HG03103 (cell line): ENCODE measurements at regions not wholly inside any gene's neighbourhood (a gene's known extent, or its start where the extent isn't known, plus 50 kb on each side); places are given as distances from the start of the nearest gene placed in this dataset.

Experiments used
- ATAC-seq: cut with Tn5 transposase; IDR thresholded peaks from one replicate; pipeline ENCODE4 v1.9.1; 2021; ENCODE audit warnings: low read depth; ENCODE audit not compliant: unreplicated experiment

DNA sequence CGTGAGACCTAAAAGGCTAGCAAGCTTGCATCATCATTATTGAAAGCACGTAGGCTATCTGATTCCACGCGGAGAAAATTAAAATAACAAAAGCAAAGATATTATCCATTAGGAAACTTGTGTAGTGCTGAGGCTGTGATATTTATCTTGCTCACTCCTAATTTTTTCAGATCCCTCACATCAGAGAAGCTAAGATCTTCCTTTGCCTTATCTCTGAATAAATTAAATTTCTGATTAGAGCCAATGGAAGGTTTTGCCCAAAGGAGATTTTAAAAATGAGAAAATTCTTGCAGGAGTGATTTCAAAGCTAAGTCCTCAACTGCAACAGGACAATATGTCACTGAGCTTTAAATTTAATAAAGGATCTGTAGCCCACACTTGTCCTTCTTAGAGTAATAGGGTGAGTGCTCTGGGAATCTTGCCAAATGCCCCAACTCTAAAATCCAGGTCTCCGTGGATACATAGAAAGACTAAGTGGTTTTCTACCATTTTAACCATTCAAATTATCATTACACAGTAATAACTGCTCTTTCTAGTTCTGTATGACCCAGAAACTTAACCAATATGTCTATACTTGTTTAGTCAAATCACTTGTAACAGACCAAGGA lies 295.0 kb downstream of the CAAP1 start:
- no peak for ATAC-seq

DNA sequence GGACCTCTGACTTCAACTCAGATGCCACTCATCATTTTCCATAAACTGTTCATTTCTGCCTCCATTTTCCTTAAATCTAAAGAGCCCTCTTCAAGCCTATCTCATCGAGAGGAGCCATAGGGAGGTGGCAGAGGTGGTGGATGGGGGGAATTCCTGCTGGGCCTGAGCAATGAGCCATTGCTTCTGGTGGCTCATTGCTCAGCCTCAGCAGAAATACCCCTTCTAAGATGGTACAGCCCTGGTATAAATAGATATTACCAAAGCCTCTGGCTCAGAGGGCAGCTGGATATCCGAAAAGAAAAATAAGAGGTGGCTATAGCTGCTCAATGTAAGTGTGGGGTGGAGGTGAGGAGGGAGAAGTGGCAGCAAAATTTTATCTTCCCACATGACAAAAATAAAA lies 313.5 kb downstream of the CAAP1 start:
- ATAC-seq: no peak

DNA sequence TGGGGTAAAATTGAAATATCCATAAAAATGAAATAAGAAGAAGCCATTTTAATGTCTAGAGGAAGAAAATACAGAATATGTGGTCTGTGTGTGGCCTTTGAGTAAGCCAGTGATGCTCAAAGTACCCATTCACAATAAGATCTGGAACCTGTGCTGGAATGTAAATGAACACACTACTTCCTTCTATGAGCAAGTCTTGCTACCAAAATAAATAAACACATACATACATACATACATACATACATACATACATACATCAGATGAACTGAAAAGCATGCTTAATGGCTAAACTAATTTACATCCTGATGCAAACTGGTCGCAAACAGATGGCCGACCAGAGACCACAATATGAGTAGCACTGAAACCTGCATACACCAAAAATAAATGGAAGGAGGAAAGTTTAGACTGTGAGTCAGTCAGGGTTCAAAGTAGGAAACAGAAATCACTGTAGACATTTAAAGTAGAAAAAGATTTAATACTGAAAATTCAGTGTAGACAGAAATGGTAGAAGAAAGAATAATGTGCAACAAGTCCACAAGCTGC lies 317.6 kb downstream of the CAAP1 start:
- no peak for ATAC-seq

DNA sequence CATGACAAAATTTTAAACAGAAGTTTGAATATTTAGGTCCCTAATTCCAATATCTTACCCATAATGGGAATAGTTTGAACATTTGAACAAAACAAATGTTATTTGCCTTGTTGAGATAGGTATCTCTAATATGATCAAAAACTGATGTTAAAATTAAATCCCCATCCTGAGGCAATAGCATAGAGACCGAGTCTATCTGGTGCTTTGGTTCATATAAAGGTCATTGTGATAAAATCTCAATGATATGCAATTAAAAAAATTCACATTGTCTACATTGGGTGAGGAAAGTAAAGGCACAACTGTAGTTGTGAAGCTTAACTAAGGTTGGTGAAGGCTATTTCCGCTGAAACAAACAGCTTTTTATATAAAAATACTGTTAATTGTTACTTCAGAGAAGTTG lies 318.3 kb downstream of the CAAP1 start:
- no peak for ATAC-seq

DNA sequence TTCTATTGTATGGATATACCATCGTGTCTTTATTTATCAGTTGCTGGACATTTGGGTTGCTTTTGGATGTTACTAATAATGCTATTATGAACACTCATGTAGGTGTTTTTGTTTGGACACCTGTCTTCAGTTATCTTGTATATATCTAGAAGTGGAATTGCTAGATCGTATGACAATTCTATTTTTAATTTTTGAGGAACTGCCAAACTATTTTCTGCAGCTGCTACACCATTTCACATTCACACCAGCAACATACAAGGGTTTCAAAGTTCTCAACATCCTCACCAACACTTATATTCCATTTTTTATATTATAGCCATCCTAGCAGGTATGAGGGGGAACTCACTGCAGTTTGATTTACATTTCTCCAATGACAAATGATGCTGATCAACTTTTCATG lies 324.6 kb downstream of the CAAP1 start:
- no peak for ATAC-seq

DNA sequence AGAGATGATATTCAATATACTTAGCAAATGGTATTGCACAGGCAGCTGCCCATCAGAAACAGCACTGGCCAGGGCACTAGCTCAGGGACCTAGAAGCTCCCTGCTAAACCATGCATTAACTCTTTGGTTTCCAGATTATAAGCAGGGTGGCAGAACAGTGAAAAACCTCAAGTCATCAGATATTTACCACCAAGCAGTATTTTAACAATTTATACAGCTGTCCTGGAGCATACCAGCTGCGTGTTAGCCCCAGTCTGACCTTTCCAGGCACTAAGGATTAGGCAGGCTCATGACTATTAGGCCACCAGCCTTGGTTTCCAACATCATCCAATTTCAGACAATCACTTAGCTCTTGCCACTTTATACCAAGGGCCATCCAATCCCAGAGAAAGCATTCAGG lies 326.5 kb downstream of the CAAP1 start:
- no peak for ATAC-seq

DNA sequence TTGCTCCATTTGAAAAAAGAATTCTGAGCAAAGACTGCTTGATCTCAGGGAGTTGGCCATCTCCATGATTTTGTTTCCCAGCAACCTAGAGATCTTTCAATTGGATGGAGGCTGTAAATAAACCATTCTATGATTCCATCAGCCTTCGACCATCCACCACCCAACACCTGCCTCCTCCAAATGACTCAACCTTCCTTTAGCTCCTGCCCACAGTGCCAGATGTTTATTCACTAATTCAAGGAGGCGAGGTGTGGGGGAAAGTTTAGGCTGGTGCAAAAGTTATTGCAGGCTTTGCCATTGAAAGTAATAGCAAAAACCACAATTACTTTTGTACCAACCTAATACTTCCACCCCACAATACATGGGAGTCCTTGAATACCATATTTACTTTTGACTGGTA lies 327.5 kb downstream of the CAAP1 start:
- no peak for ATAC-seq

DNA sequence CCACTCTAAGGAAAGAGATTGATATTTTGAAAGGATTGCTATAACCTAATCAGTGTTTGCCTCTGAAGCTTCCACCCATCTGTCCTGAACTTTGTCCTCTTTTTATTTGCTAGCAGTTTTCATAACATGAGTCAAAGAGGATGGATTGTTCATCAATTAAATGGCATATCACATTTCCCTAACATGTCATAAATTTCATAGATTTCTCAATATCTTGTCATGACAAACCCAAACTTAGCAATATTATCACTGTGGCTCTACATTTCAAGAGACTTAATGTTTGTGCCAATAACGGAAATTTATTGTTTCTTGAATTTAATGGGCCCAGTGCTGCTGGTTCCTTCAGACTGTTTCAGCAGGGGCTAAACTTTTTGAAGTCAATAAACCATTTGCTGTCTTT lies 330.3 kb downstream of the CAAP1 start:
- ATAC-seq: no peak

DNA sequence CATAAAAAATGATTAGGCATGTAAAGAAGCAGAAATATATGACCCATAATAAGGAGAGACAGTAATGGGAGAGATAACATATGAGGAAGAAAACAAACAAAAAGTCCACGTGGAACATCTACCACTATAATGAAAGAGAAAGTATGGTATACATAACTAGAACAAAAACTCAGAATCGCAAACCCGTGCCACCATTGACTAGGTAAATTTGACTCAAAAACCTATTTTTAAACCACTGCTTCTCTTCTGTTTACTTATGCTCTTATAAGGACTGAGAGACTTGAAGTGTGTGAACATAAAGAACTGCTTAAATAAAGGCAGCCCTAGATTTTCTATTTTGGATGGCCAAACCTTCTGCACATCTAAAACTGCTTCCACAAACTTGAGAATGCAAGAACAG lies 330.7 kb downstream of the CAAP1 start:
- ATAC-seq: no peak

DNA sequence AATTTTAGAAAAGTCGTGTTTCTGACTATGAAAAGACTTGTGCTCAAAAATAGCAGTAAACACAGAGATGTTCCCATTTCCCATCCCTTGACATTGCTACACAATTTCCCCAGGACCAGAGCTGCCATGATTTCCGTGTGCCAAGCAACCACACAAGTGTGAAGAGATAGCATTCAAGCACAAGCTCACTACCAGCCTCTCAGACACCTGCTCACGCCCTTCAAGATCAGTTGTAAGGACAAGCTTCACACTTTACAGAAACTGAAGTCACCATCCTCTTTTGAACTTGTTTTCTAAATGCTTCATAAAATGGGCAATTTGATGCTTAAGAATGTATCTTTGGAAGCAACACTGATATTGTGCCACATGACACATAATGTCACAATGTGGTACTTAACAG lies 333.1 kb downstream of the CAAP1 start:
- no peak for ATAC-seq

DNA sequence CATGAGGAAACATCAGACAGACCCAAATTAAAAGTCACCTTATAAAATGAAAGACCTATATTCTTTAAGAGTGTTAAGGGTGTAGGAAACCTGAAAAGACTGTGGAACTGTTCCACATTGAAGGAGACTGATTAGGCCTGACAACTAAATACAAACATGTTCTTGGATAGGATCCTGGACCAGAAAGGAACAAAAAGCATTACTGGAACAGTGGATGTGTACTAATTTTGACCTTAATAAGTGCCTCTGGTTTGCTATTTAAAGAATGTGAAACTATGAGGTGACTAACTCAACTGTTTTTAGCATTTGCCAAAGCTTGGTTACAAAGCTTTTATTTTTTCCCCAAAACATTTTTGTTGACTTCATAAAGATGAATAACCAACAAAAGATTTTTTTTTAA lies 340.6 kb downstream of the CAAP1 start:
- ATAC-seq: no peak

DNA sequence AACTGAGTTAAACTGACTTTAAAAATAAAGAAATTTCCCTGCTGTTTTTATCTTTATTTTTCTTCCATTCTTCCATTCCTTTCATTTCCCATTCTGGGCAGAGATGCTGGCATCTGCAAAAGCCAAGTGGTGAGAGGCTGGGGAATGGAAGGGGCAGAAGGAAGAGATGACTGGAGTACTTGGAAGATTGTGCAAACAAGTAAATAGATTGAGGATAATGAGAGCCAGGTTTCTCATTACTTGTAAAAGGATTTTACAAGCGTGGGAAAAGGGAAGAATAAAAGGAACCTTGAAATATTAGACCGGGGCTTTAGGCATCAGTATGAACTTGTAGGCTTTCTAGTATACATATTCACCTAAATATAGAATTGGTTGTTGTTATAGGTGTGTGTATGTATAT lies 341.2 kb downstream of the CAAP1 start:
- ATAC-seq: no peak

DNA sequence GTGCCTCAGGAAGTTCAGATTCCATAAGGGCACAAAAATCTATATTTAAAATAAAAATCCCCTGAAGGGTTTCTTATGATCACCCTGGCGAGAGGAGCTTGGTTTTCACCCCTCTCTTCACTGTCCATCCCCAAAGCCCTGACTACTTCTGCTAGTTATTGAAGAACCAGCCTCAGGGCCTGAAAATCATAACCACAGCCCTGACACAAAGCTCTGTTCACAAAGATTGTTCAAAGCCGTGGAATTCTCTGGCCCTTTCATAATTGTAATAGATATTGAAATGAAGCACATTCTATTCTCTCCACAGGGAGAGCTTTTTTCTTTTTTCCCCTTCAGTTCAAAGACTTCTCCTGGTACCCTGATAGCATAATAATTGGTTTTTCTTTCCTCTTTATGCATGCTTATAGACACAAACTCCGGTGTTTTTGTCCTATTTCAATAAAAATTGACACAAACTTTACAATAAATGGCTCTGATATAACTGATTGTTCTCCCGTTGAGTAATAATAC lies 343.8 kb downstream of the CAAP1 start:
- ATAC-seq: no peak

DNA sequence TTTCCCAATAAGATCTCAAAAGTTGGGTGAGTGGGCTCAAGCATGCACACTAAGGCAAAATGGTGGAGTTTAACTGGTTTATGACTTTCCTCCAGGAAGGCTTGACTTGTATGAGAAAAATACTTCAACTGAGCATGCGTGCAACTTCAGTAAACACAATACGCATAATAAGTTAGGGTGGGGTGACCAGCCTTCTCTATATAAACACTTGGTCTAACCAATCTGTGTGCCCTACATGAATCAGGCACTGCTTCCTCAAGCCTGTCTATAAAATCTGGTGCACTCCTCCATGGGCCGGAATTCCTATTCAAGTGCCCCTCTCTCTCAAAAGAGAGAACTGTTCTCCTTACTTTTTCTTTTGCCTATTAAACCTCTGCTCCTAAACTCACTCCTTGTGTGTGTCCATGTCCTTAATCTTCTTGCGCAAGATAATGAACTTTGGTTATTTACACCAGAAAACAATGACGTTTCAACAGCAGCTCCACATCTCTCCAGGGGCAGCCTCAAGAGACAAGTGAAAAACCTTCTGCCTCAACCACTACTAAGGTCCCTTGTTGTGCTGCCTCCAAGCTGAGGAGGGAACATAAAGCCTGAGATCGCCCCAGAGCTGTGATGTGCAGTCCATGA lies 352.6 kb downstream of the CAAP1 start:
- ATAC-seq: no peak

DNA sequence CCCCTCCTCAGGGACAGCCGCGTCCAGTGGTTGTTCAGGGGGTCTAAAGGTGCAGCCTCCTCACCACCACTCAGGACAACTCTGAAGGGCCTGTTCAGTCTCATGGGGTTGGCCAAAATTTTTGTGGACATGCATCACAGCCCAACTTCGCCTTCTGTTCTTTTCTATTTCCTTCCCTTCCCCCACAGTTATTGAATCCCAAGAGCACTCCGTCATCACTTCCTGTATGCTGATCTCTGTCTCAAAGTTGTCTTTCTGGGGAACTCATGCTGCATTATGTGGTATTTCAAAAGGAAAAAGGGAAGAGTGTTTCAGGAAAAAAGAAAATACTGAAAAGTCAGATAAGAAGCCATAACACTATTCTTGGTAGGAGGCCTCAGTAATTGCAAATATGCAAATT lies 355.4 kb downstream of the CAAP1 start:
- no peak for ATAC-seq

DNA sequence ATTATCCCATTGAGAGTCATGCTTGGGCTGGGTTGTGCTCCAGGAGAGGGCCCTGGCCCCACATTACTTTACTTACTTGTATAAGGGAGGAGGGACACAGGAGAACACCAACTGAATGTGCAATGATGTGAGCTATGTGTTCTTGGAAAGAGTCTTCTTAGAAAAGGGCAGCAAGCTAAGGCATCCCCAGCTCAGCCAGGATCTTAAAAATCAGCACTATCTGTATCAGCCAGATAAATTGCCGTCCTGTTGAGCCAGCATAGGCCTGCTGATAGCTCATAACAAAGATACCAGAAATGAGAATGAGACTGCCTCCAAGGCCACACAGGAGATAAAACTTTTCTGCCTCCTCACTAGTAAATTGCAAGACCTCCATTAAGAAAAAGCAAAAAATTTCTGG lies 357.5 kb downstream of the CAAP1 start:
- ATAC-seq: no peak

DNA sequence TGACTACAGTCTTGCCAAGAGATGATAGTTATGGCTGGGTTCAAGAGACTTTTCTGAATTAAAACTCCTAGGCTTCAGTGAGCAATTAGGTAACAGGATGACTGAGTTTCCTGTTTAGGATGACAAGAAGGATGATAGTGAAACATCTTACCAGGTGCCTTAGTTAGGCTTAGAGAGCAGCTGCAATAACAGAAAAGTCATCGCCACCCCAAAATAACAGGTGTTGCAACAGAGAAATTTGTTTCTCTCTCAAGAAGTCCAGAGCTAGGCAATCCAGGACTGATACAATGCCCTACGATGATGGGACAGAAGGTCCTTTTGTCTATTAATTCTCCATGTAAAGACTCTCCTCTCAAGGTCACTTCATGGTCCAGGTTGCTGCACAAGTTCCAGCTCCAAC lies 361.8 kb downstream of the CAAP1 start:
- no peak for ATAC-seq

DNA sequence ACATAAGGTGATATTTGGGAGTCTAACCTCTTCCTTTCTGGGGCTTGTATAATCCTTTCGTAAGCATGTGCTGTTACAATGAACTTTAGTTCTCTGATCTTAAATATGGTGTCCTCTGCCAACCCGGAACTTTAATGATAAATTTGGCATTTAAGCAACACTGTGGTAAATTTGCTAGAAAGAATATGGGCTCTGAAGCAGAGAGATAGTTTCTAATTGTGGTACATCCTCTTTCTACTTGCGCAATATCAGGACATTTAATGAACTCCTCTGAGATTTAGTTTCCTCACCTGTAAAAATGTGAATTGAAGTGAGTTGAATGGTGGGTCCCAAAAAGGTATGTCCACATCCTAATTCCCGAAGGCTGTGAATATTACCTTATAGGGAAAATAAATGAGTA lies 364.7 kb downstream of the CAAP1 start:
- ATAC-seq: no peak

DNA sequence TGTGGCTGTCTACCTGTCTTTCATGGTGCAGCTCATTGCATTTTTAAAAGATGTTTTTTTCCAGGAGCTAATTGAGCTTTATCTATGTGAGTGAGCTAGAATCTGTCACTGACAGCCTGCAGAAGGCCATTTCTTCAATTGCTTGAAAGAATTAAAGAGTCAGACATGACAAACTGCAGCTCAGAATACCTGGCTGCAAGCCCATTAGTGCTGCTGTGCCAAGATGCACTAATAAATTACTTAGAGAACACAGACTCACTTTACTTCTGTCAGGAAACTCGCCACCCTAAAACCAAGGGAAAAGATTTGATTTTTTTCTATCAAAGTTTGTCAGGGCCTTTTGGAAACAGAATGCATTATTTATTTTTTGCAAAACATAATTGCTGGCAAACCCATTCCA lies 368.3 kb downstream of the CAAP1 start:
- no peak for ATAC-seq

DNA sequence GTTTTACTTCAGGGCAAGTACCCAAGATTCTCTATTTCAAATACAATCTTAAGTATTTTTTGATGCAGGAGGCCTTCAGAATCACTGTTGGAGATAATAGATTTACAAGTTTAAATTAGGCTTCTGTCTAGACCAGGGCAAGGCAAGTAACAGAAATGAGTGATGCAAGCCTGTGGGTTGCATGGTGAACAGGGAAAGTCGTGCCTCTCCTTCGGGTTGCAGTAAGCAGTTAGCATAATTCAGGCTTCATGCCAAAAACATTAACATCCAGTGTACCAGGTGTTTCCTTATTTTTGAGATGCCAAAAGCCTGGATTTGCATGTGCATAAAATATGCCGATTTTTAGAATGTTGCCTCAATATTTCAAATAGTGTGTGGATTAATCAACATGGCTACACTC lies 369.0 kb downstream of the CAAP1 start:
- no peak for ATAC-seq

DNA sequence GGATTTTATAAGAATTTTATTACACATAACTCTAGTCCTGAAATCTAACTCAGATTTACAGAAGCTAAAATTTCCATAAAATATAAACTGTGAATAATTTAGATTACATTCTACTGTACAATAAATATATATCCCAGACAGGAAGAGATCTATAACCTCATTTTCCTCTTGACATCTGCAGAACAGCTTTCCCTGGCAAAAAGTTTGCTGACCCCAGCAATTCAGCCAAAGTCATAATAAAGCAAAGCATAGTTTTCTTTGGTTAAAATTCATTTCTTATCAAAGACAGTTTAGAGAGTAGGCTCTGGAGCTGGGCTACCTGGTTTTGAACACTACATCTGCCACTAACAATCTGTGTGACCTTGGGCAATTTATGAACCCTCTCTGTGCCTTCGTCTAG lies 372.5 kb downstream of the CAAP1 start:
- ATAC-seq: no peak

DNA sequence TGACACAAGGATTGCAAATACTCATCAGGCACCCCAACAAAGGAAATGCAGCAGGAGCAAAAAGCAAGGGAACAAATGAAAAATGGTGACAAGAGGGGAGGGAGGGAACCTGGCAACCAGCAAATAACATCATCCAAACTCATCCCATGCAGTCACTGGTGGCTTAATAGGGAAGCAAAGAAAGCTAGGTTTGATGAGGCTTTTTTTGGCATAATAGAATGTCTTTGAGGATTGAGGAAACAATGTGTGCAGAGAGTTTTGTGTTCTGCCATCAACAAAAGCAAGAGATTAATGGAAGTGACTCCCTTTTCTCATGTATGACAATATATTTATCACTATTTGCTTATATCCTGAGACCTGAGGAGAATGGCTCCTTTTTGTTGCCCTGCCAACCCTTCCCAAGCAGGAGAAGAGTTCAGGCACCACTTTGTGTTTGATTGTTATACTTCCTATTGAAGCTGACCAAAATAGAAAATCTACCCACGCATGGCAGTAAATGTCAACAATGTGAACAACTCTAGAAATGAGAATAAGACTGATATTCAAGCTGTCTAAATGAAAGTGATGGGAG lies 375.7 kb downstream of the CAAP1 start:
- no peak for ATAC-seq
